HG02943 (cell line): ENCODE measurements at regions not wholly inside any gene's neighbourhood (a gene's known extent, or its start where the extent isn't known, plus 50 kb on each side); places are given as distances from the start of the nearest gene placed in this dataset.

ENCODE experiments used
- ATAC-seq: cut with Tn5 transposase; IDR thresholded peaks from one replicate; pipeline ENCODE4 v1.9.1; 2021; ENCODE audit warnings: mild to moderate bottlenecking, low read depth, moderate library complexity; ENCODE audit not compliant: unreplicated experiment

DNA sequence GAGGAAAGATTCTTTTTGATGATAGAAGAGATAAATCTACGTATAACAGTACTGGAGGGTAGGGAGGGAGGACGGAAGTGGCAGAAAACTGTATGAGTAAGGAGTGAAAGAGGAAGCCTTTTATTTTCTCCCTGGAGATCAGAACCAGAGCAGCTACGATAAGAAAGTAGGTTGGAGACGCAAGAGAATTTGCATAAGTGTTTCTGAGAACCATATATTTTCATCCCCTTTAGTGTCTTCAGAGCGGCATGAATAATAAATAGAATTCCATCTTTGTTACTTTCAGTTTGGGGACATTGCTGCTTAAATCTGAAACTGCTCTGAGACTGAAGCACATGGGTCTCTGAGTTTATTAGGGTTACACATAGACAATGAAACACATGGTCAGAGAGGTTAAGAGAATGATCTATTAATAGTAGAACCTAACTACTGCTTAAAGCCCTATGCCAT is 230.2 kb upstream of the TNP1 start:
- peak; percentile 76 for ATAC-seq

DNA sequence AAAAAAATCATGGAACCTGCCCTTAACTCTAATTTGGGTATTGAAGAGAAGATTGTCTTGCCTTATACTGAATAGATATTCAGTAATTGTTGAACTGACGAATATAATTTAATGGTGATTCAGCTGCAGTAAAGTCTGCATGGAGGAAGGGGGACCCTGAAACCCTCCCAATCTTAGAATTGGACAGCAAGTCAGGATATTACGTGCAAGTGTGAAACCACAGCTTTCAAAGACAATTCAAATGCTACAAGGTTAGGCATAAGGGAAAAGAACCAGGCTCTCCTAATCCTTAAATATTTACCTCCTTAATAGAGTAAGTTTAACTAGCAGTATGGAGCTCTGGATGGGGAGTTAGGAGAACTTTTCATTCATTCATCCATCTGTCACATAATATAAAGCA is 226.9 kb upstream of the TNP1 start:
- no peak for ATAC-seq

- ATAC-seq = no peak
Observed at GRCh38 chr2:217086038-217086522, 226.2 kb upstream of the TNP1 start.

DNA sequence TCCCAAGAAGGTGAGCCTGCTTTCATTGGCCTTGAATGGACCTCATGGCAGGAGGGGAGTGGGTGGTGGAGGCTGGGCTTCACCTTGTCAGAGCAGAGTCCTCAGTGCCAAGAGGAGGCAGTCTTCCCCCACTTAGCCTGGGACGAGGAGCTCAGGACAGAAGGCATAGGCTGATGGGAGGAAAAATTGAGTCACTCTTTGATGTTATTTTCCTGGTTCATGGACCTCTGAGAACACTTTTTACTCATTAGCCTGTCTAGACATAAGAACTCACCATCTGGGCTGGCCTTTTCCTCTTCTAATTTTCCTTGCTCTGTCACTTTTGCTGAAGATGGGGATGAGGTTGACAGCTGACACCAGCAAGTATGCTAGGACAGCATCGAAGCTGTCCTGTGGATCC is 225.7 kb upstream of the TNP1 start:
- no peak for ATAC-seq

- ATAC-seq = no peak
Observed at GRCh38 chr2:217081799-217082198, 221.9 kb upstream of the TNP1 start.

GRCh38 chr2:217079165-217079564 is 219.3 kb upstream of the TNP1 start:
- ATAC-seq = no peak

- no peak for ATAC-seq
Observed at GRCh38 chr2:217077831-217078407, 218.1 kb upstream of the TNP1 start.

- ATAC-seq = no peak
Observed at GRCh38 chr2:217076657-217077232, 216.9 kb upstream of the TNP1 start.

GRCh38 chr2:217076058-217076435 is 216.2 kb upstream of the TNP1 start:
- no peak for ATAC-seq

- ATAC-seq = no peak
Observed at GRCh38 chr2:217075268-217076057, 215.6 kb upstream of the TNP1 start.

DNA sequence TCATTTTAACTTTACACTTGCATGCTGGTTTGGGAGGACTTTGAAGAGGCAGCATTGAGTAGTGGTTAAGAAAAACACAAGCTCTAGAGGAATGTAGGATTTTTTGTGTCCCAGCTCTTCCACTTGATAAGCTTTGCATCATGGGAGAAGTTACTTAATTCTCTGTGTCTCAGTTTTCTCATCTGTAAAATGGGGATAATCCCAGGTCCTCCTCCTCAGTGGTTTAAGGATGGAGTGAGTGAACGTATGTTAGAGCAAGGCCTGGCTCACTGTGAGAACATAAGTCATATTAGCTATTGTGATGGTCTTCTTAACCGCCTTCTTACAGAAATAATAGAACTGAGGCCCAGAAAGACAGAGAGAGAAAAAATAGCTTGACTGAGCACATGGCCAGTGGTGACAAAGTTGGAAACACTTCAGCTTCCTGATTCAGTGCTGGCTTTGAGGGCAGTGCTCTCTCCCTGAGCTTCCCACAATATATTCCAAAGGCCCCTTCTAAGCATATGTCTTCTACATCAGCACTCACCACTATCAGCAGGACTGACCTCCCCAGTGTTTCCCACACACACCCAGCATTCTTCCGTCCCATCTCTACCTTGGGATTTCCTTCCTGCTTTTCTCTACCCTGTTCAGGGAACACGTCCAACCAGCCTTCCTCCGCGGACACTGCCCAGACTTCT is 214.9 kb upstream of the TNP1 start:
- no peak for ATAC-seq

DNA sequence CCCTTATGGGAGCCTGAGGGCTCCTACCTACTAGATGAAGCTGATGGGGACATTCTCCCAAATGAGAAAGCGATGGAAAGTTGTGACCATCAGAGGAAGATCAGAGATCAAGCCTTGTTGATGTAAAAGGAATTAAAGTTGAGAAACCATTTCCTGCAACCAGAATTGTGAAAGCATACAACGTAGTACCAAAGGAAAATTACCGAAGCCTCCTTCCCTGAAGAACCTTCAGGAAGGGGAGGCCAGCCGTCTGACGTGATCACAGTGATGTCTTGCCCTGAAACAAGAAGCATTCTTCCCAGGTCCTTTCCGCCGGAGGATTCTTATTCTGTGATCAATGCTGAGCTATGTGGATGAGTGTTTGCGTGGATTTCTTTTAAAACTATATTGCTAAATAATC is 211.6 kb upstream of the TNP1 start:
- no peak for ATAC-seq

GRCh38 chr2:217070611-217071010 is 210.7 kb upstream of the TNP1 start:
- no peak for ATAC-seq

GRCh38 chr2:217070043-217070430 is 210.2 kb upstream of the TNP1 start:
- ATAC-seq = no peak

- no peak for ATAC-seq
Observed at GRCh38 chr2:217069263-217070042, 209.6 kb upstream of the TNP1 start.

DNA sequence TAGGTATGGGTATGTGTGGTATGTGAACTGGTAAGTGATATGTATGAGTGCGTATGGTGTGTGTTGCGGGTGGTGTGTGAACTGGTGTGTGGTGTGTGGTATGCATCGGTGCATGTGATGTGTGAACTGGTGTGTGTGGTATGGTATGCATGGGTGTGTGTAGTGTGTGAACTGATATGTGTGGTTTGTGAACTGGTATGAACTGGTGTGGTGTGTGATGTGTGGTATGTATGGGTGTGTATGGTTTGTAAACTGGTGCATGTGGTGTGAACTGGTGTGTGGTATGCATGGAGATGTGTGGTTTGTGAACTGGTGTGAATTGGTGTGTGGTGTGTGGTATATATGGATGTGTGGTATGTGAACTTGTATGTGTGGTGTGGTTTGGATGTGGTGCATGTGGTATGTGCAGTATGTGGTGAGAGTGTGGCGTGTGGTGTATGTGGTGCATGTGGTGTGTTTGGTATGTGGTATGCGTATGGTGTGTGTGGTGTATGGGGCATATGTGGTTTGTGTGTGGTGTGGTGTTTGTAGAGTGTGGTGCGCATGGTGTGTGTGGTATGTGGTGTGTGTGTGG is 208.9 kb upstream of the TNP1 start:
- no peak for ATAC-seq

- no peak for ATAC-seq
Observed at GRCh38 chr2:217067787-217068186, 207.9 kb upstream of the TNP1 start.

DNA sequence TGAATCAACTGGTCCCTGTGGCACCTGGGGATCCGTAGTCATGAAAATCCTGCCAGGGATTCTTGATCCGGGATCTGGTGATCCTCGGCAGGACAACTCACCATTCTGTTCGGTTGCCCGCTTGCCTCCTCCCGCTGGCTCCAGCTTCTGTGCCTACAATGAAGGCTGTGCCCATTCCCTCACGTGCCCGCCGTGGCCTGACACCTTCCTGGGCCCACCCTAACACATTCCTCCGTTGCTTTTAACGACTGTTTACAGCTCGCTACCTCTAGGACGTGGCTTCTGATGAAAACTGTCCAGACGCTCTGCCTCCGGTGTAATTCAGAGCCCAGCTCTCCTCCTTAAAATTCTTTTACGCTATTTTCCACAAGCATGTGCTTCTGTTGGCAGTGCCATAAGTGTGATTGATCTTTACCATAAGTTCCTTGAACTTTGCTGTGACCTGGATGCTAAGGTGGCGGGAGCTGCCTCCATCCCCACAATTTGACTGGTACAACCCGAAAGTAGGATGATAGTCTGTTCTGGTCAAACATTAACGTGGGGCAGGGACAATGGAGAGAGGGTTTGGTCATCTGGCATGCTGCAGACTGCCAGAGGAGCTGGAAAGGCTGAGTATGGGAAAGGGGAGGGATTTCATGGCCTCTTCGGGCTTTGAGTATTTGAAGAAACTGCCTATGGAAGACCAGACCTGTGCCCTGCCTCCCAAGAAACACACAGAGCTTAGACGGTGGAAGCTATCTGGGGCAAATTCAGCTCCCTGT is 206.8 kb upstream of the TNP1 start:
- ATAC-seq = no peak

DNA sequence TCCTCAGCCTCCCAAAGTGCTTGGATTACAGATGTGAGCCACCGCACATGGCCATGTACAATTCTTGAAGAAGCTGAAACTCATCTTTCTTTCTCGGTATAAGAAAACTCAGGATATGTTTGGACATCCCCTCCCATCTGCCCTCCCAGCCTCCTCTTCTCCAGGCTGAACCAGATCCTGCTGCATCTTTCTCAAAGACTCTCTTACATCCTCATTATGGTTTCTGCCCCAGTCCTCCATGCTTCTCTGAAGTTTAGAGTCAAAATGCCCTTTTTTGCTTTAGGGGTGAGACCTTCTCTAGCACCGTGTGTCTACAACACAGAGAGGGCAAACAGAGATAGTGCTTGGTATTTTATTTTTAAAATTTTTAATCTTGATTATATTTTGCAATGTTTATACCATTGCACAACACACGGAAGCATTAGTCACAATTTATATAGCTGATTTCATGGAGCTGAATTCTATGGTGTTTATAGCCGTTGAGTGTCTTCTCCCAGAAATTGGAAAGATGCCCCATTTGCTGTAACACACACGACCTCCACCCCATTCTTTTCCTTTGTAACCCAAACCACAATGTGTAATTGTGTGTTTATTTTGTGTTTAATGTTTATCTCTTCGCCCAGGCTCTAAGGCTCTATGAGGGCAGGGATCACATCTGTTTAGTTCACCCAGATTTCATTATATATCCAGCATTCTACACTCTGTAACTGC is 206.0 kb upstream of the TNP1 start:
- no peak for ATAC-seq
